K562 (cell line): ENCODE measurements at regions not wholly inside any gene's neighbourhood (a gene's known extent, or its start where the extent isn't known, plus 50 kb on each side); places are given as distances from the start of the nearest gene placed in this dataset.

Source experiments
- BACH1 ChIP-seq: fragments of 200-800 bp; sonication (Bioruptor generic); IDR thresholded peaks from 2 replicates; pipeline ENCODE4 v1.6.1; 2016; ENCODE audit warnings: missing genetic modification characterization, missing compliant biosample characterization
- DLX4 ChIP-seq: fragments of 250-450 bp; sonication (Bioruptor Pico); IDR thresholded peaks from 2 replicates; pipeline ENCODE4 v1.6.1; 2021; ENCODE audit warnings: mild to moderate bottlenecking
- HDAC2 ChIP-seq: fragments of 450-650 bp; IDR thresholded peaks from 2 replicates; pipeline ENCODE4 v1.6.1; 2016; ENCODE audit warnings: mild to moderate bottlenecking
- HDAC3 ChIP-seq: fragments of 450-650 bp; IDR thresholded peaks from 2 replicates; pipeline ENCODE4 v1.6.1; 2018; ENCODE audit warnings: borderline replicate concordance, mild to moderate bottlenecking, moderate library complexity; ENCODE audit not compliant: partially characterized antibody
- MEF2D ChIP-seq: conservative IDR thresholded peaks from 2 replicates; pipeline ENCODE4 v1.6.1; 2016; ENCODE audit warnings: low read depth, missing genetic modification characterization, missing compliant biosample characterization
- RNF2 ChIP-seq: sonication (generic); IDR thresholded peaks from 2 replicates; pipeline ENCODE4 v1.6.1; 2016
- ZFX ChIP-seq: sonication (generic); formaldehyde crosslinking; IDR thresholded peaks from 2 replicates; pipeline ENCODE4 v1.8.0; 2022; ENCODE audit warnings: mild to moderate bottlenecking, missing genetic modification reagents, moderate library complexity
- ZNF175 ChIP-seq: fragments of 200-800 bp; sonication (Bioruptor generic); IDR thresholded peaks from 2 replicates; pipeline ENCODE4 v1.6.1; 2016; ENCODE audit warnings: low read depth, mild to moderate bottlenecking, missing genetic modification characterization, missing compliant biosample characterization
- ZNF354B ChIP-seq: fragments of 250-450 bp; sonication (Bioruptor Pico); IDR thresholded peaks from 2 replicates; pipeline ENCODE4 v1.4.0; 2020
- ZNF592 ChIP-seq: fragments of 450-650 bp; IDR thresholded peaks from 2 replicates; pipeline ENCODE4 v1.6.1; 2017; ENCODE audit warnings: antibody characterized with exemption, mild to moderate bottlenecking
- TF ChIP-seq, protein P1 (sequence below), 3 experiments: IDR thresholded peaks in 2 of 3; conservative IDR thresholded peaks in 1 of 3; 2 replicates each; pipeline ENCODE4 v1.5.1; 2011 to 2012; ENCODE audit warnings: low read length in 3 of 3, mild to moderate bottlenecking in 3 of 3, control low read depth in 2 of 3, improper control_type of control experiment in 1 of 3, inconsistent platforms in 1 of 3, low read depth in 1 of 3, mixed read lengths in 1 of 3, moderate library complexity in 1 of 3; ENCODE audit not compliant: insufficient read depth in 2 of 3
- TF ChIP-seq, protein P2 (sequence below), 2 experiments: fragments of 450-650 bp in 1 of 2; sonication (generic) in 1 of 2; formaldehyde crosslinking in 1 of 2; IDR thresholded peaks; 2 replicates each; pipeline versions ENCODE4 v1.7.1 to v1.9.0; 2016 to 2022; ENCODE audit warnings: inconsistent platforms in 1 of 2, mild to moderate bottlenecking in 1 of 2, missing genetic modification reagents in 1 of 2

DNA sequence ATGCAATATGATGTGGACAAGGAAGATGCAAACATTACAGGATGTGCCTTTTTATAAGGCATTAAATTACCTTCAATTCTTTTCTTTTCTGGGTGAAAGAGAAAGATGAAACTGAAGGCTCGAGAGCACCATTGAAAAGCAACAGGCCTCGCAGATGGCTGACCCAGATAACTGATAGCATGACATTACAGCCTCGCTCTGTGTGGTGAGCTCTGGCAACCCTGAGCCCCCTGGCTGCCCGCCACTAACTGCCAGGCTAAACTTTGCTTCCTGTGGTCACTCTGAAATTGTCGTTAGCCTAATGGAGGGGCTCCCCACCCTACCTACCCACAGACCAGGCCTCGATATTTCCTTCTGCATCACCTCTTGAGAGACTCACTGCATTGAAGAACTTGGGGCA, 516.8 kb upstream of the FANCL start (continued):
- TF ChIP-seq MEF2D (tag) (0 out of 2 replicates have a peak, but pooled peaks have one; percentile 27), HDAC2 (0 out of 2 replicates have a peak, but pooled peaks have one; percentile 34), DLX4 (CRISPR knock-in tag) (no peak), RNF2 (peak; percentile 69; the same call in 1 of the 2 replicates), ZFX (CRISPR knock-in tag) (peak; percentile 36; the same call in 1 of the 2 replicates), ZNF354B (CRISPR knock-in tag) (no peak), ZNF175 (0 out of 2 replicates have a peak, but pooled peaks have one; percentile 47), BACH1 (tag) (0 out of 2 replicates have a peak, but pooled peaks have one; percentile 45), ZNF592 (peak; percentile 64; the same call in 1 of the 2 replicates), HDAC3 (no peak)
- TF ChIP-seq, protein P1, sequence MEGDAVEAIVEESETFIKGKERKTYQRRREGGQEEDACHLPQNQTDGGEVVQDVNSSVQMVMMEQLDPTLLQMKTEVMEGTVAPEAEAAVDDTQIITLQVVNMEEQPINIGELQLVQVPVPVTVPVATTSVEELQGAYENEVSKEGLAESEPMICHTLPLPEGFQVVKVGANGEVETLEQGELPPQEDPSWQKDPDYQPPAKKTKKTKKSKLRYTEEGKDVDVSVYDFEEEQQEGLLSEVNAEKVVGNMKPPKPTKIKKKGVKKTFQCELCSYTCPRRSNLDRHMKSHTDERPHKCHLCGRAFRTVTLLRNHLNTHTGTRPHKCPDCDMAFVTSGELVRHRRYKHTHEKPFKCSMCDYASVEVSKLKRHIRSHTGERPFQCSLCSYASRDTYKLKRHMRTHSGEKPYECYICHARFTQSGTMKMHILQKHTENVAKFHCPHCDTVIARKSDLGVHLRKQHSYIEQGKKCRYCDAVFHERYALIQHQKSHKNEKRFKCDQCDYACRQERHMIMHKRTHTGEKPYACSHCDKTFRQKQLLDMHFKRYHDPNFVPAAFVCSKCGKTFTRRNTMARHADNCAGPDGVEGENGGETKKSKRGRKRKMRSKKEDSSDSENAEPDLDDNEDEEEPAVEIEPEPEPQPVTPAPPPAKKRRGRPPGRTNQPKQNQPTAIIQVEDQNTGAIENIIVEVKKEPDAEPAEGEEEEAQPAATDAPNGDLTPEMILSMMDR (IDR thresholded peaks at IDR 0.05 in 2 of 3, conservative IDR thresholded peaks at IDR 0.05 in 1 of 3; ENCODE audit: insufficient read depth in 2 of 3, low read depth in 1 of 3, low read length in 3 of 3), result 0 out of 6 replicates have a peak, but pooled peaks of 1 of the 3 experiments have one; percentile 2
- TF ChIP-seq, protein P2, sequence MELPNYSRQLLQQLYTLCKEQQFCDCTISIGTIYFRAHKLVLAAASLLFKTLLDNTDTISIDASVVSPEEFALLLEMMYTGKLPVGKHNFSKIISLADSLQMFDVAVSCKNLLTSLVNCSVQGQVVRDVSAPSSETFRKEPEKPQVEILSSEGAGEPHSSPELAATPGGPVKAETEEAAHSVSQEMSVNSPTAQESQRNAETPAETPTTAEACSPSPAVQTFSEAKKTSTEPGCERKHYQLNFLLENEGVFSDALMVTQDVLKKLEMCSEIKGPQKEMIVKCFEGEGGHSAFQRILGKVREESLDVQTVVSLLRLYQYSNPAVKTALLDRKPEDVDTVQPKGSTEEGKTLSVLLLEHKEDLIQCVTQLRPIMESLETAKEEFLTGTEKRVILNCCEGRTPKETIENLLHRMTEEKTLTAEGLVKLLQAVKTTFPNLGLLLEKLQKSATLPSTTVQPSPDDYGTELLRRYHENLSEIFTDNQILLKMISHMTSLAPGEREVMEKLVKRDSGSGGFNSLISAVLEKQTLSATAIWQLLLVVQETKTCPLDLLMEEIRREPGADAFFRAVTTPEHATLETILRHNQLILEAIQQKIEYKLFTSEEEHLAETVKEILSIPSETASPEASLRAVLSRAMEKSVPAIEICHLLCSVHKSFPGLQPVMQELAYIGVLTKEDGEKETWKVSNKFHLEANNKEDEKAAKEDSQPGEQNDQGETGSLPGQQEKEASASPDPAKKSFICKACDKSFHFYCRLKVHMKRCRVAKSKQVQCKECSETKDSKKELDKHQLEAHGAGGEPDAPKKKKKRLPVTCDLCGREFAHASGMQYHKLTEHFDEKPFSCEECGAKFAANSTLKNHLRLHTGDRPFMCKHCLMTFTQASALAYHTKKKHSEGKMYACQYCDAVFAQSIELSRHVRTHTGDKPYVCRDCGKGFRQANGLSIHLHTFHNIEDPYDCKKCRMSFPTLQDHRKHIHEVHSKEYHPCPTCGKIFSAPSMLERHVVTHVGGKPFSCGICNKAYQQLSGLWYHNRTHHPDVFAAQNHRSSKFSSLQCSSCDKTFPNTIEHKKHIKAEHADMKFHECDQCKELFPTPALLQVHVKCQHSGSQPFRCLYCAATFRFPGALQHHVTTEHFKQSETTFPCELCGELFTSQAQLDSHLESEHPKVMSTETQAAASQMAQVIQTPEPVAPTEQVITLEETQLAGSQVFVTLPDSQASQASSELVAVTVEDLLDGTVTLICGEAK (IDR thresholded peaks at IDR 0.05), result no peak
- TF ChIP-seq, protein P2 (CRISPR knock-in tag; IDR thresholded peaks at IDR 0.05), result no peak
